ENCODE measurements at regions not wholly inside any gene's neighbourhood (a gene's known extent, or its start where the extent isn't known, plus 50 kb on each side); places are given as distances from the start of the nearest gene placed in this dataset.

DNA sequence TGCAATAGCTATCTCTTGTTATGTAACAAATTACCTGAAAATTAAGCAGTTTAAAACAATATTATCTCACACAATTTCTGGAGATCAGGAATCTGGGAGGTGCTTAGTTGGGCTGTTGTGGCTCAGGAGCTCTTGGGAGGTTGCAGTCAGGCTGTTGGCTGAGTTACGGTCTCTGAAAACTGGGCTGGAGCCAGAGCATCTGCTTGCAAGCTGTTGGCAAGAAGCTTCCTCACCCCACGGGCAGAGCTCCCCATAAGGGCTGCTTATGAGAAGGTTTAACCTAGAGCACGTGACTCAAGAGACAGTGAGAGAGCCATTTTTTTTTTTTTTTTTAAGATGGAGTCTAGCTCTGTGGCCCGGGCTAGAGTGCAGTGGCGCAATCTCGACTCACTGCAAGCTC is 346.8 kb downstream of the ATP23 start:
- Histone ChIP-seq H4K20me1 (ENCODE audit: insufficient read depth, low read depth, low read length) (no peaks in the 10 kb centered on the region), H3K4me3 (ENCODE audit: low read length) (no peak overlapping the region), H3K9me2 (replicated peaks; ENCODE audit: insufficient read depth, low read length) (no peaks in the 10 kb centered on the region), H3K36me3 (ENCODE audit: insufficient read depth, low read length) (no peaks in the 10 kb centered on the region), H3K4me2 (ENCODE audit: low read depth, low read length, poor library complexity, severe bottlenecking) (no peak overlapping the region), H3K27ac (ENCODE audit: low read length) (no peak overlapping the region), H3K4me1 (ENCODE audit: low read length) (no peaks in the 10 kb centered on the region), H2AFZ (ENCODE audit: low read length) (no peak overlapping the region), H3K79me2 (ENCODE audit: low read length) (no peaks in the 10 kb centered on the region), H3K9me3 (ENCODE audit: low read length) (no peaks in the 10 kb centered on the region), H3K9ac (ENCODE audit: low read length) (no peak overlapping the region), H3K27me3 (ENCODE audit: low read length) (no peaks in the 10 kb centered on the region)
- no peak for DNase-seq

DNA sequence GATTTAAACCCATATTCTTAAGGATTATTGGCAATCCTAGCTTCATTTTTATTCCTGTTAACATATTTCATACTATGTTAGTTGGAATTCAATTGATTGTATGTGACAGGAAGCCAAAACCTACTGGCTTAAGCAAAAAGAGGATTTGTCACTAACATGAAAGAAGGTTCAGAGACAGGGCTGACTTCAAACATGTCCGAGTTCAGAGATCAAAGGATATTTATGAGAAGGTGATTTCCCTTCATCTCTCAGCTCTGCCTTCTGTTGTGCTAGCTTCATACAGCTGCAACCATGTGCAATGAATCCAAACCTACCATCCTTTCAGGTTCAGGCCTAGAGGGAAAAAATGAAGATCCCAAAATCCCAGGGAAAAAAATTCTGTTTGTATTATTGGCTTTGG is 349.7 kb downstream of the ATP23 start:
- no peaks in the 10 kb centered on the region for H3K9me2 ChIP-seq (replicated peaks; ENCODE audit: insufficient read depth, low read length)
- no peaks in the 10 kb centered on the region for H3K27me3 ChIP-seq (ENCODE audit: low read length)
- no peak overlapping the region for H3K4me3 ChIP-seq (ENCODE audit: low read length)
- no peak overlapping the region for H3K27ac ChIP-seq (ENCODE audit: low read length)
- no peaks in the 10 kb centered on the region for H4K20me1 ChIP-seq (ENCODE audit: insufficient read depth, low read depth, low read length)
- H3K36me3 ChIP-seq (ENCODE audit: insufficient read depth, low read length), result no peaks in the 10 kb centered on the region
- no peaks in the 10 kb centered on the region for H3K4me1 ChIP-seq (ENCODE audit: low read length)
- DNase-seq, result no peak
- no peak overlapping the region for H3K4me2 ChIP-seq (ENCODE audit: low read depth, low read length, poor library complexity, severe bottlenecking)
- H3K9me3 ChIP-seq (ENCODE audit: low read length), result no peaks in the 10 kb centered on the region
- H2AFZ ChIP-seq (ENCODE audit: low read length), result no peak overlapping the region
- H3K9ac ChIP-seq (ENCODE audit: low read length), result no peak overlapping the region
- H3K79me2 ChIP-seq (ENCODE audit: low read length), result no peaks in the 10 kb centered on the region

DNA sequence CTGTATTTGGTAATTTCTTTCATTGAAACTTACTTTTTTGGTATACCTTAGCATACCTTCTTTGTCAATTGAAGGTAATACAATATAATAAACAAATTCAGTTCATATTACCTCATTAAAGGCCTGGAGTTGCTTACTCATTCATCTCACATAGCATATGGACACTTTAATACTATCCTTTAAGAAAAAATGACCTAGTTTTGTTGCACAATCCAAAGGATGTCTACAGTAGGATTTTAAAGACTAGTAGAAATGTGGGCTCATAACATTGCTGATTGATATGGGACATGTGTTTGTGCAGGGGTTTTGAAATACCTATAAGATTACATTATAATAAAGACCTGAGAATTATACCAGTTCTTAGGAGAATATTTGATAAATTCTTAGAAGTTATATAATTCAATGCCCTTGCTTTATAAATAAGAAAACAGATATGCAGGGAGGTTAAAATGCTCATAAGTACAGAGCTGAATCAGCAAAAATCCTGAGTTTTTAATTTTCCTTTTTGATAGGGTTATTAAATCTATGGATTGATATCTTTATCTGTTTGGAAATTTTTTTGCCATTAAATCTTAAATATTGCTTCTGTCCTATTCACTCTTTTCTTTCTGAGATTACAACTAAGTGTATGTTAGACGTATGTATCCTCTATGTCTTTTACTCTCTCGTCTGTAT is 352.1 kb downstream of the ATP23 start:
- Histone ChIP-seq H3K9me3 (ENCODE audit: low read length) (no peaks in the 10 kb centered on the region), H2AFZ (ENCODE audit: low read length) (no peak overlapping the region), H4K20me1 (ENCODE audit: insufficient read depth, low read depth, low read length) (no peaks in the 10 kb centered on the region), H3K4me3 (ENCODE audit: low read length) (no peak overlapping the region), H3K27ac (ENCODE audit: low read length) (no peak overlapping the region), H3K79me2 (ENCODE audit: low read length) (no peaks in the 10 kb centered on the region), H3K9ac (ENCODE audit: low read length) (no peak overlapping the region), H3K4me2 (ENCODE audit: low read depth, low read length, poor library complexity, severe bottlenecking) (no peak overlapping the region), H3K36me3 (ENCODE audit: insufficient read depth, low read length) (no peaks in the 10 kb centered on the region), H3K9me2 (replicated peaks; ENCODE audit: insufficient read depth, low read length) (no peaks in the 10 kb centered on the region), H3K27me3 (ENCODE audit: low read length) (no peaks in the 10 kb centered on the region), H3K4me1 (ENCODE audit: low read length) (no peaks in the 10 kb centered on the region)
- no peak for DNase-seq

DNA sequence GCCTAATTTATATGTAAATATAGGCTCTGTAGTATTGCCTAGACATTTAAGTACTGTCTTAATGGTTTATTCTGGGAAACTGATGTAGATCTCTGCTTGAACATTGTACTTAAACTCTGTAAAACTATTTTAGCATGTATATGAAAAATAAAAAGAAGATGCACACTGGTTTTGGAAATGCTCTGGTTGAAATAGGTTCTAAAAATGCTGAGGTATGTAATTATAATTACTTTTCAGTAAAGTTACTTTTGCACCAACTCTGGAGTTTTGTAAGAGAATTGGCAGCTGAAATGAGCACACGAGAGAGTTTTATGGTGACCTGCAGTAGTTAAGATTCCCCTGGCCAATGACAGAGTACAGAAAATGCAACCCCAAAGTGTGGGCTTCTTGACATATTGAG is 353.9 kb downstream of the ATP23 start:
- H3K36me3 ChIP-seq (ENCODE audit: insufficient read depth, low read length), result no peaks in the 10 kb centered on the region
- no peak for DNase-seq
- H3K4me2 ChIP-seq (ENCODE audit: low read depth, low read length, poor library complexity, severe bottlenecking), result no peak overlapping the region
- no peaks in the 10 kb centered on the region for H3K4me1 ChIP-seq (ENCODE audit: low read length)
- H4K20me1 ChIP-seq (ENCODE audit: insufficient read depth, low read depth, low read length), result no peaks in the 10 kb centered on the region
- no peak overlapping the region for H2AFZ ChIP-seq (ENCODE audit: low read length)
- no peaks in the 10 kb centered on the region for H3K9me3 ChIP-seq (ENCODE audit: low read length)
- no peak overlapping the region for H3K27ac ChIP-seq (ENCODE audit: low read length)
- H3K9me2 ChIP-seq (replicated peaks; ENCODE audit: insufficient read depth, low read length), result no peaks in the 10 kb centered on the region
- H3K27me3 ChIP-seq (ENCODE audit: low read length), result no peaks in the 10 kb centered on the region
- H3K79me2 ChIP-seq (ENCODE audit: low read length), result no peaks in the 10 kb centered on the region
- no peak overlapping the region for H3K9ac ChIP-seq (ENCODE audit: low read length)
- H3K4me3 ChIP-seq (ENCODE audit: low read length), result no peak overlapping the region

DNA sequence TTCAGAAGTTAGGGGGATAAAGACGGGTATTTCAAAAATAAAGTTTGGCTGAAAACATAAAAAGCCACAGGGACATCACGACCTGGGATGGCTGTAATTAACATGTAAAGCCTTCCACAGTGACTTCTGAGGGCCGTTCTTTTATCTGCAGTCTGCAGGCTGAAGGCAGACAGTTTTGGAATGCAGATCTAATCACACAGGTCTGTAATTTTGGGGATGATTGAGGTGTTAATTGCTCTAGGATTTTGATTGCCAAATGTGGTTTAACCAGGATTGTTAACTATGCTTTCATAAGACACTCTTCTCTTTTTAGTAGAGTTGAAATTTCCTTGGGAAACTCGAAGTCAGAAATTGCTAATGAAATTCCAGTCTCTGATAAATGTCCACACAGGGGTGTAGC is 355.5 kb downstream of the ATP23 start:
- Histone ChIP-seq H3K9me3 (ENCODE audit: low read length) (no peaks in the 10 kb centered on the region), H3K36me3 (ENCODE audit: insufficient read depth, low read length) (no peaks in the 10 kb centered on the region), H4K20me1 (ENCODE audit: insufficient read depth, low read depth, low read length) (no peaks in the 10 kb centered on the region), H3K4me3 (ENCODE audit: low read length) (no peak overlapping the region), H3K4me1 (ENCODE audit: low read length) (no peaks in the 10 kb centered on the region), H3K79me2 (ENCODE audit: low read length) (no peaks in the 10 kb centered on the region), H3K27ac (ENCODE audit: low read length) (no peak overlapping the region), H3K9me2 (replicated peaks; ENCODE audit: insufficient read depth, low read length) (no peaks in the 10 kb centered on the region), H3K9ac (ENCODE audit: low read length) (no peak overlapping the region), H3K27me3 (ENCODE audit: low read length) (no peaks in the 10 kb centered on the region), H3K4me2 (ENCODE audit: low read depth, low read length, poor library complexity, severe bottlenecking) (no peak overlapping the region), H2AFZ (ENCODE audit: low read length) (no peak overlapping the region)
- no peak for DNase-seq

DNA sequence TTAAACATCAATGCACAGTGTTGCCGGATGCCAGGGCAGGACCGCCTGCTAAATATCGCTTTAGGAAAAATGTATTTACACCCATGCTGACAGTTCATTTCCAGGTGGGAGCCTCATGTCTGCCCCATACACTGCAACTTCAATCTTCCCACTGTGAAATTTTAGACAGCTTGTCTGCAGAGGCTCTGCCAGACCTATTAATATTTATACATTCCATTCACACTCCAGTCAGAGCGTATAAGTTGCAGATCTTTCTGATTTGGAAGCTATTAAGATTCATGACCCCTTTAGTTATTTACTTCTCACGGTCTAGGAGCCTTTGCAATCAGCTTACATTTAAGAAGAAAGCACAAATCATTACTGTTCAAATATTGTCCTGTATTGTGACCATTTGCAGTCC is 357.4 kb downstream of the ATP23 start:
- no peak overlapping the region for H3K4me2 ChIP-seq (ENCODE audit: low read depth, low read length, poor library complexity, severe bottlenecking)
- H3K4me3 ChIP-seq (ENCODE audit: low read length), result no peak overlapping the region
- DNase-seq, result no peak
- no peaks in the 10 kb centered on the region for H3K9me2 ChIP-seq (replicated peaks; ENCODE audit: insufficient read depth, low read length)
- H3K27ac ChIP-seq (ENCODE audit: low read length), result no peak overlapping the region
- no peak overlapping the region for H3K9ac ChIP-seq (ENCODE audit: low read length)
- H2AFZ ChIP-seq (ENCODE audit: low read length), result no peak overlapping the region
- no peaks in the 10 kb centered on the region for H3K36me3 ChIP-seq (ENCODE audit: insufficient read depth, low read length)
- H4K20me1 ChIP-seq (ENCODE audit: insufficient read depth, low read depth, low read length), result no peaks in the 10 kb centered on the region
- no peaks in the 10 kb centered on the region for H3K9me3 ChIP-seq (ENCODE audit: low read length)
- H3K4me1 ChIP-seq (ENCODE audit: low read length), result no peaks in the 10 kb centered on the region
- H3K79me2 ChIP-seq (ENCODE audit: low read length), result no peaks in the 10 kb centered on the region
- H3K27me3 ChIP-seq (ENCODE audit: low read length), result no peaks in the 10 kb centered on the region

DNA sequence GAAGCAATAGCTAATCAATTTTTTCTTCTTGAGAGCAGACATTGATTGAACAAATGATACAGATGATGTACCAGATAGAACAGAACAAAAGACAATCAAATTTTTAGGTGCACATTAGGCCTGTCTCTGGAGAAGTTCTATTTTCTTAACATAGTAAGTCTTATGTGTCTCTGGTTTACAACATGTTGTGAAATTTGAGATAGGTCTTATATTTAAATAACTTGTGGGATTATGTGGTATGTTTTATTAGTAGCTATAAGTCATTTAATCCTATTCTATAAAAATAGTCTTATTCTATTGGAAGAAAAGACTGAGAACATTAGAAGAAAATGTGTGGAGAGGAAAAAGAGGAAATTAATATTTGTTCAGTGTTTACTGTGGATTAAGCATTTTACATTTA is 358.0 kb downstream of the ATP23 start:
- DNase-seq, result no peak
- no peak overlapping the region for H3K27ac ChIP-seq (ENCODE audit: low read length)
- H3K9me3 ChIP-seq (ENCODE audit: low read length), result no peaks in the 10 kb centered on the region
- no peaks in the 10 kb centered on the region for H3K36me3 ChIP-seq (ENCODE audit: insufficient read depth, low read length)
- no peaks in the 10 kb centered on the region for H3K4me1 ChIP-seq (ENCODE audit: low read length)
- H3K79me2 ChIP-seq (ENCODE audit: low read length), result no peaks in the 10 kb centered on the region
- H3K9ac ChIP-seq (ENCODE audit: low read length), result no peak overlapping the region
- H2AFZ ChIP-seq (ENCODE audit: low read length), result no peak overlapping the region
- H3K9me2 ChIP-seq (replicated peaks; ENCODE audit: insufficient read depth, low read length), result no peaks in the 10 kb centered on the region
- no peak overlapping the region for H3K4me2 ChIP-seq (ENCODE audit: low read depth, low read length, poor library complexity, severe bottlenecking)
- no peak overlapping the region for H3K4me3 ChIP-seq (ENCODE audit: low read length)
- no peaks in the 10 kb centered on the region for H3K27me3 ChIP-seq (ENCODE audit: low read length)
- no peaks in the 10 kb centered on the region for H4K20me1 ChIP-seq (ENCODE audit: insufficient read depth, low read depth, low read length)

DNA sequence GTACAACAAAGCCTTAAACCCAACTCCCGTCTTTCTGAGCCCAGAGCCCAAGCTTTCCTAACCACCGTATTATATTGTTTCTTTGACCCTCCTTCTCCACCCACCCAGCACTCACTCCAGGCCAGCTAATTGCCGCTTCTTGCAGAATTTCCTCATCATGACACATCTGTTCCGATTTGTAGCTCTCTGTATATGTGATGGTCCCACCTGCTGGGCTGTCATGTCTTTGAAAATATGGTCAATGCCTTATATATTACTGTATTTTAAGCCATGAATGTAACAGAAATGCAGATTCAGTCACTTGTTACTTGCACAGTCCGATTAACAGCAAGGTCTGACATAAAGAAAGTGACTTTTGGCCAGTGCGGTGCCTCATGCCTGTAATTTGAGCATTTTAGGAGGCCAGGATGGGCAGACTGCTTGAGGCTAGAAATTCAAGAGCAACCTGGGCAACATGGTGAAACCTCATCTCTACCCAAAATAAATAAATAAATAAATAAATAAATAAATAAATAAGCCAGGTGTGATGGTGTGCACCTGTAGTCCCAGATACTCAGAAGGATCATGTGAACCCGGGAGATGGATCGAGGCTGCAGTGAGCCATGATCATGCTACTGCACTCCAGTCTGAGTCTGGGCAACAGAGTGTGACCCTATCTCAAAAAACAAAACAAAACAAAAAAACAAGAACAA is 359.8 kb downstream of the ATP23 start:
- Histone ChIP-seq H2AFZ (ENCODE audit: low read length) (no peak overlapping the region), H4K20me1 (ENCODE audit: insufficient read depth, low read depth, low read length) (no peaks in the 10 kb centered on the region), H3K9ac (ENCODE audit: low read length) (no peak overlapping the region), H3K4me2 (ENCODE audit: low read depth, low read length, poor library complexity, severe bottlenecking) (no peak overlapping the region), H3K36me3 (ENCODE audit: insufficient read depth, low read length) (no peaks in the 10 kb centered on the region), H3K9me2 (replicated peaks; ENCODE audit: insufficient read depth, low read length) (no peaks in the 10 kb centered on the region), H3K9me3 (ENCODE audit: low read length) (no peaks in the 10 kb centered on the region), H3K4me1 (ENCODE audit: low read length) (no peaks in the 10 kb centered on the region), H3K79me2 (ENCODE audit: low read length) (no peaks in the 10 kb centered on the region), H3K4me3 (ENCODE audit: low read length) (no peak overlapping the region), H3K27me3 (ENCODE audit: low read length) (no peaks in the 10 kb centered on the region), H3K27ac (ENCODE audit: low read length) (no peak overlapping the region)
- no peak for DNase-seq
